T-helper 1 cell treated with Interleukin-12 subunit alpha and Interleukin-12 subunit beta and Interleukin-4 antibody, amounts not matched to agents 30 ng/mL and 1 ng/mL, for 36 hours (primary cell): ENCODE measurements at regions not wholly inside any gene's neighbourhood (a gene's known extent, or its start where the extent isn't known, plus 50 kb on each side); places are given as distances from the start of the nearest gene placed in this dataset.

Experiments
- intact Hi-C: fragments of 100-400 bp; cut with micrococcal nuclease; formaldehyde crosslinking; loops from one replicate; pipeline ENCODE4 v1.15.1; 2024

DNA sequence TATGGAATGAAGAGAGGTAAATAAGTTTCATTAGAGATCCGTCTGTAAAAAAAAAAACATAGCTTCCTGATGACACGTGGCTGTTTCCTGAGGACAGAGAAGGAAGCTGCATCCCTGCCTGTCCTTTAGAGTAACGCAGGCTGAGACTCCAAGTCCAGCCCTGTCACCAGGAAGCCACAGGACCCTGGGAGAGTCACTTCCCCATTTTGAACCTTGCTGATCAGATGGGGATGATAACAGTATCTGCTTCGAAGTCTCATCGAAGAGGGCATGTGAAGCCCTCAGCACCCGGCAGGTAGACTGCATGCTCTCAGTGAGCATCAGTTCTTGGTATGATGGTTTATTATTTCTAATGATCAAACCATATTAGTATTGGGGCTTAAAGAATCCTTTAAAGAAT is 139.1 kb upstream of the KCNG1 start:
- intact Hi-C loops = no loop called here

DNA sequence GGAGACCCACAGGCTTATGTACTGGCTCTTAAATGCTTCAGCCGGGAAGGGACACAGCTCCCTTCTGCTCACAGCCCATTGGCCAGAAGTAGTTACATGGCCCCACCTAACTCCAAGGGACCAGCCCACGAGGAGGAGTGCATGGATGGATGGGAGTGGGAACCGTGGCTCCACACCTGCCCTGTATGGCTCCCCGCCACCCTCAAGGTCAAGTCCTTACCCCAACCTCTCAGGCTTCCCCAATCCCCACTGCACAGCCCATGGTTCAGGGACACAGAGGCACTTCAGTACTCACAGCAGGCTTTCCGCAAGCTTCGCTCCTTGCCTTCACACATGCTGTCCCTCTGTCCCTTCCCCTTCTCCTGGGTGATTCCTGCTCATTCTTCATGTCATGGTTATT is 137.9 kb upstream of the KCNG1 start:
- intact Hi-C loops = no loop called here

DNA sequence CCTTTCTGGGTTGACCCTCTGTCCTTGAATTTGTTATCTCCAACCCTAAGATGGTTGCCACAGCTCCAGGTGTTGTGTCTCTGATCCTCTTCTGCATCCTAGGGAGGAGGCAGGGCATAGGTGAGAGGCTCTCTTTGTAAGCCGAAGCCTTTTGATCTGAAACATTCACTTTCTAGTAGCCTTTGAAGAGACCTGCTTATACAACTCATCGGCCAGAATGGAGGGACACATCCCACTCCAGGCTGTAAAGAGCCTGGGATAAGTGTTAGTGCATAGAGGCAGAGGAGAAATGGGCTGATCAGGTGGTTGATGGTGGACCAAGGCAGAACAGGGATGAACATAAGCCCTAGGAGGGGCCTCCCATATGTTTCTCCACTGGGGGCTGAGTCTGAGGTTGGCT is 137.1 kb upstream of the KCNG1 start:
- intact Hi-C loops = no loop called here

DNA sequence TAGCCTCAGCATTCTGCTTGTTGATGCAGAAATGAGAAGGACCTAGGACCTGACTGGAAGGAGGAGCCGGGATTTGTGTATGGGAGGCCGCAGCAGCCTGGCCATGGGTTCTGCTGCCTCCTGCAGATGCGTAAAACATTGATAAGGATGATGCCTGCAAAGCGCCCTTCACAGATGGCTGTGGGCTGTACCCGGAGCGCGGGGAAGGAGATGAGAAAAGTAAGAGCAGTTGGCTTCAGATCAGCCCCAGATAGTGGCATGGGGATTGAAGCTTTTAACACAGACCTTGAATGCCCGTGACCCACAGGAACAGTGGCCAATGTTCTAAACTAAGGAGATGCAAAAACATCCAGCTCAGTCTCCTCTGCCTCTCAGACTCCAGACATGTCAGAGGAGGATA is 136.4 kb upstream of the KCNG1 start:
- intact Hi-C loops = no loop called here

DNA sequence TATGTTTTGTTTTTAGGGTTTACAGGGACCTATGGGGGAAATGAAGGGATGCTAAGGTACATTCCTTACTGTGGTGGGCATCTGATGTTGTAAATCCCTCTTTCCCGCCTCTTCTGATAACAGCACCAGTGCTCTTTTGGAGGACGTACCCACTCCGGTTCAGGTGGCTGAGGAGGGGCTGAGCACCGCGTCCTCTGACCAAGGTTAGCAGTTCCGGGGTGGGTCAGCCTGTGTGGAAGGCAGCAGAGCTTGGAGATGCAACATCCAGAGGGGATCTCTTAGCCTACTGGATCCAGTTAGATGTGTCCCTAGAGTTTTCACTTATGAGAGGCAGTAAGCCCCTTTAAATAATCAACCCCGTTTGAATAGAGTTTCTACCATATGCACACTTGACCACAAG is 135.3 kb upstream of the KCNG1 start:
- intact Hi-C loops = no loop called here

DNA sequence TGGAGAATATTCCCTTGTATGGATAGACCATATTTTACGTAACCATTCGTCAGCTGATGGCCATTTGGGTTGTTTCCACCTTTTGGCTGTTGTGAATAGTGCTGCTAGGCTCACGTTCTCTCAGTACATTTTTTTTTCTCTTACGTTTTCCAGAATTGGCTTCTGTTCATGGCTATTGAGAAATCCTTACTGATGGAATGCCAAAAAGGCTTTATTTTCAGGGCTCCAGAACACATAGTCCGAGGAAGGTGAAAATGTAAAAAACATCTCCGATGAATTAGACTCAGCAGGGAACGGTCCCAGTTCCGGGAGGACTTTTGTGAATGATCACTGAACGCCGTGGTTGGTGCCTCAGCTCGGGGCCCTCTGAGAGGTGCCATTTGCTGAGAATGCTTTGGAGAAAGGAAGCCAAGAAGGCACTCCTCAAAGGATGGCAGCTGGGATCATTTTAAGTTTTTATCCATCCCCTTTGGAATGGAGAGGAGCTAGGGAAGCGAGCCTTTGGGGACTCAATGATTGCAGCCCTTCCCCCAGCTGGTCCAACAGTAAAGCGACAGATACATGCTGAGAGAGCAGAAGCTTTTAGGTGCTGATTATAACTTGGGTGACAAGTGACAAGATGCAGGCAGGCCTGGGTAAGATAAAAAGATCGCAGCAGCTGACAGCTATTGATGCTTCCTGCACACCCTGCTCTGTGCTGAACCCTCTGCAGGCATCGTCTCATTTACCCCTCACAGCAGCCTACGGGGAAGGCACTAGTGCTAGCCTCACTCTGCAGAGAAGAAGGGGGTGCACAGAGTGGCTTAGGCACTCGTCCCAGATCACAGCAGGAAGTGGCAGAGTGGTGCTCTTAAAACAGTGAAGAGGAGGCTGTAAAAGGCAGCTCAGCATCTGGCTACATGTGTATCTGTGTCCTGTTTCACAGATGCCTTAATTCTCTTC is 133.4 kb upstream of the KCNG1 start:
- intact Hi-C loops = no loop called here

DNA sequence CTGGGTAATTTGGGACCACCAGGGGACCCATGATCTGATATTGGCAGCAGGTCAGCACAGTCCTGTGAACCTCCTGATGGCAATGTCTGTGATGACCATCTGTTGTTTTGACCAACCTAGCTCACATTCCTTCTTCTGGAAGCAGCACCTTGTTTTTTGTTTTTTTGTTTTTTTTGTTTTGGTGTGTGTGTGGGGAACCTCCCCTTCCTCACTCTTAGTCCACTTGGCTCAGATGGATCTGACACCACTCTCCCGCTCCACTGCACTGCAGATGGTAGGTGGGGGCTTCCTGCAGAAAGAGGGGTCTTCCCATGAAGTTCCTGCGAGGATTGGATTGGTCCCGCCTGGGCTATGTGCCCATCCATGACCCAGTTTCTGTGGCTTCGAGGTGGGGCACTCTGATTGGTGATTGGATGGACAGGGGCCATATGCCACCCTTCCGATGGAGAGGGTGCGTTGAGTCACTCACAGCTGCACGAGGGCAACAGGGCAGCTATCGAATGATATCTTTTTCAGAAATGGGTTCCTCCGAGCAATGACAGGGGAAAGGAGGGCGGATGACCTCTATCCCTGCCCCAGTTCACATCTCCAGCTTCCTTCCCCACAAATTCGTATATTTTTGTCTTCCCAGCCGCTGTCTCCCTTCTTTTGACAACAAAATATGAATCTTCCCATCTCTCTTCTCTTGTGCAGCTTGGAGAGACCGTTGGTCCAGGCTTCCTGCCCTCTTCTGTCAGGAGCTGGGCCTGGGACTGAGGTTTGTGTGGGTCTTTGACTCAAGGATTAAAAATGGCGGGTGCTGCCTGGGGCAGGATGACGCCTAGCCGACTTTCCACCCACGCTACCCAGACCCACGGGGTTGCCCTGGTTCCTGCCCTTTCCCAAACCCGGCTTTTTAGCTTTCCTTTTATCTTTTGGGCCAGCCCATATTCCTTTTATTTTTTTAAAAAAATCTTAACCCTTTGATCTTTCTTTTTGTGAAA is 132.1 kb upstream of the KCNG1 start:
- intact Hi-C loops = no loop called here

DNA sequence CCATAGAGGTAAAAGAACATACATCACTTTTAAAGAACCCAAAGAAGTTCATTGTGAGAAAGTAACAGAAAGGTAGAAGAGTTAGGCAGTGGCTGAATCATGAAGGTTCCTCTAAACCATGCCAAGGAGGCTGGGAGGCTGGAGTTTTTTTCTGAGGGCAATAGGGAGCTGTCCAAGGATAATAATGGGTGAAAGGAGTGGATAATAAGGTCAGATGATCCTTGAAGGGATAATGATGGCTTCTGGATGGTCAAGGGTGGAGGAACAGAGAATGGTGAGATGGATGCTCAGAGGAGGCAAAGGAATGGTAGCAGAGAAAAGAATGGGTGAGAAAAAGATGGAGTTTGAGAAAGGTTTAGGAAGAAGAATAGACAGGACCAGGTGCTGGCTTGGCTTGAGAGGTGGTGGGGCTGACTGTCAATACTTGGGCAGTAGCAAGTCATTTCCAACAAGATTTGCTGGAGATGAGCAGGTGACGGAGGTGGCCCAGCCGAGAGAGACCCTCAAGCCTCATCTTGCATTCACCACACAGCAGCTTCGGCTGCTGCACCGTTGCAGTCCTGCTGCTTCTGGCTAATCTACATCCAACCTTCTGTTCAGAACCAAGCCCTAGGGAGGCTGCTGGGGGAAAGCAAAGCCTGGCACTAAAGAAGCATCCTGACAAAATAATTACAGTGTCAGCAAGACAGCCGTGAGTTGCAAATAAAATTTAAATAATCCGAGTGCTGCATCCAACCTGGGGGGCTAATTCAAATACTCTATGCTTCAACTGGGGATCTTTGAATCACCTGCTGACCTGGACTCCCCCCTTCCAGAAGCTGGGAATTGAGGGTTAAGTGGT is 131.2 kb upstream of the KCNG1 start:
- intact Hi-C loops = no loop called here

DNA sequence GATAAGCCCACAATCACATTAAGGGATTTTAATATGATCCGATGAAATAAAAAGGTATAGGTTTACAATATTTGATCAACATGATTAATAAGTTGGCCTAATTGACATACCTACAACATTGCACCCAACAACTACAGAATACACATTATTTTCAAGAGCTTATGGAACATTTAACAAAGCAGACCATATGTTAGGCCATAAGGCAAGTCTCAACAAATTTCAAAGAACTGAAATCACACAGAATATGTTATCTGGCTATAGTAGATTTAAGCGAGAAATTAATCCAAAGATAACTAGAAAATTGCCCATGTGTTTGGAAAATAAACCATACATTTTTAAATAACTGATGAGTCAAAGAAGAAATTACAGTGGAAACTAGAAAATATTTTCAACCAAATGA is 126.0 kb upstream of the KCNG1 start:
- intact Hi-C loops = no loop called here

DNA sequence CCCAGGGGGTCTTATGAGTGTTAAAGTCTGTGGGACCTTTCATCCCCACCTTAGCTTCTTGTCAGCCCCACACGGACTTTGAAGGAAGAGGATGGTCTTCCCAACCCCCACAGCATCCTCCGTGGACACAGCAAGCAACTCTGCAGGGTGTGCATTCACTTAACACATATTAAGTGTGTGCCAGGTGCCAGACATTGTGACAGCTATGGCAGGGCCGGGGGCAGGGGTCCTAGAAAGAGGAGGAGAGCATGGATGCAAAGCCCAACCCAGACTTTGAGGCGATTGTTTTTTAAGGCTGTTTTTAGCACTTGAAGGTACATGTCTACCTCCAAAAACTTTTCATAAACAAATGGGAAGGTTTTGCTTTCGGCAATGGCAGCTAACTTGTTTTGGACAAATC is 121.6 kb upstream of the KCNG1 start:
- intact Hi-C loops = no loop called here

DNA sequence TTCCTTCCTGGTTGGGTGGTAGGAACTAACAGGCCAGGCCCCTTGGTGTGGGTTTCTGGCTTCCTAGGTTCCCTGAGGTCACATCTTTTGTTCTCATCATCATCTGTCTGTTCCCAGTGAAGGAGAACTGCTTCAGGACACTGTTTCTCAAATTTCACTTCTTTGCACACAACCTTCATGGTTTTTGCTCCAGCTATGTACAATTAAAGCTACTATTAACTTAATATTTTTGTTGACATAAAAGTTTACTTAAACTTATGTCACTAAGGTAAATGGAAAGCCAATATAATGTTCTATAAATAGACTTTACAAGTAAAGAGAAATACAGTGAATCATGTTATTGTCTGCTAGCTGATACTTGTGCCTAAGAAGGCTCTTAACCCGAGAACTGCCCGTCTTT is 120.7 kb upstream of the KCNG1 start:
- intact Hi-C loops = no loop called here

DNA sequence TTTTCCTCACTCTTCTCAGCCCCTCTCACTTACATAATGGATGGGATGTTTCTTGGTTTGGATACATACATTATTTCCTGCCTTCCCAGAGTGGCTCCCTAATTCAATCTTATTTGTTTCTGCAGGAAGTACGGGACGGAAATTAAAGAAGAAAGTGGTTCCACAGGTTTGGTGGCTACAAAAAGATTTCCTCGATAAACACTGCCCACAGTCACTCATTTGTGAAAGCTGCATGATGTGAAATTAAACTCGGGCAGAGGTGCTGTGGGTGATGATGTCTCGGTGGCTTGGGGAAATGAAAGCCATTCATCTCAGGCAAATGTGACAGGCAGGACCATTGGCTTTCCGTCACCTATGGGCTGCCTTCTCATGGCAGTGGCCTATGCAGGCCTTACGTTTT is 119.5 kb upstream of the KCNG1 start:
- intact Hi-C loops = no loop called here

DNA sequence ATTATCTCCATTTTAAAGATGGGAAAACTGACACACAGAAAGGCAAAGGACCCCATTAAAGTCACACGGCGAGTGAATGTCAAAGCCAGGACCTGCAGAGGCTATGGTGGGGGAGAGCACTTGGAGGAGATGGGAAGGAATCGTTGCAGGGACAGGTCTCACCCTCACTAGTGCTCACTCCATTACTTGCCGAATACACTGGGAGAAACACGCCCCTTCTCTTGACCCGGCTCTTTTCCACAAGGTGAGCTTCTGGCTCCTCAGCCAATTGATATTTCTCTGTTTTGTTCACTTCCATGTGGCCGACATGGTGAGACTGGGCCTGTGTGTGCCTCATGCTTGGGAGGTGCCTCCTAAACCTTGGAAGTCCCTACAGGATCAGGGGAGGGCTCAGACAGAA is 117.8 kb upstream of the KCNG1 start:
- intact Hi-C loops = no loop called here

DNA sequence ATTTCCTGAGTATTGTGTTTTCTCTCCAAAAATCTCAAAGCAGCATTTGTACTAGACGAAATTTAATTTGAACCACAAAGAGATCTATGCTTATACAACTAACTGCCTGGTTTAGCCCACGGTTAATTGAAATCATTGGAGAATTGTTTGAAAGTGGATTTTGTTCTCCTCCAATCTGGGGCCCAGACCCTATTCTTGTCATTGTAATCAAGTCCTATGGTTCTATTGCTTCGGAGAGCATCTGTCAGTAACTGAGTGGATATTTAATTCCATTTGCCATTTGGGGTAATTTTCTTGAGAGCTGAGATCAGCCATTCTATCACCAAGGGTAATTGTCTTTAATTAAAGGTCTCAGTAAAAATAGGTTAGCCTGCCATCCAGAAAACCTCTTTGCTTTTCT is 117.0 kb upstream of the KCNG1 start:
- intact Hi-C loops = no loop called here

DNA sequence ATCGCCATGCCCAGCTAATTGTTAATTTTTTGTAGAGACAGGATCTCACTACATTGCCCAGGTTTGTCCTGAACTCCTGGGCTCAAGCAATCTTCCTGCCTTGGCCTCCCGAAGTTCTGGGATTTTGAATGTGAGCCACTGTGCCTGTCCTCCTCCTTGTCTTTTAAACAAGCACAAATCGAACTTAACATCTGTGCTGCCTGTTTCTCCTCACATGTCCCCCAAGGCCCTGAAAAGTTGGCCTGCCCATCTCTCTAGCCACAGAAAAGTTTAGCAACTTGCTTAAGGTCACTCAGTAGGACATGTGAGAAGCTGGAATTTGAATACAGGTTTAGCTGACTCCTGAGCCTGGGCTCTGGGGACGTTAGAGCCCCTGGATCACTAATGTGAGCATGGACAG is 115.7 kb upstream of the KCNG1 start:
- intact Hi-C loops = no loop called here

DNA sequence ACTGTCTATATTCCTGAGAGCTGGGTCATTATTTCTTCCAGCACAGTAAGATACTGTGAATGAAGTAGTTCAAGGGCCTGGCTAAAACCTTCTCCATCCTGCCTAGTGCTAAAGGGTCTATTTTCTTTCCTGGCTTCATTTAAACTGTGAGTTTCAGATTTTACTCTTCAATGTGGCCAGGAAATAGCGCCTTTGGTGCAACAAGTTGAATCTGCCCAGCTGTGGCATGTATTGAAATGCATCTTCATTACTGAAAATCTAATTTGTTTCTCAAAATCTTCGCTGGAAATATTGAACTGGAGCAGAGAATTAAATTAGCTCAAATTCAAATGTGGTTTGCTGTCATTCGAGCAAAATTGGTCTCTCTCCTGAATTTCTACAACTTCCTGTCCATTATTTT is 114.6 kb upstream of the KCNG1 start:
- intact Hi-C loops = no loop called here

DNA sequence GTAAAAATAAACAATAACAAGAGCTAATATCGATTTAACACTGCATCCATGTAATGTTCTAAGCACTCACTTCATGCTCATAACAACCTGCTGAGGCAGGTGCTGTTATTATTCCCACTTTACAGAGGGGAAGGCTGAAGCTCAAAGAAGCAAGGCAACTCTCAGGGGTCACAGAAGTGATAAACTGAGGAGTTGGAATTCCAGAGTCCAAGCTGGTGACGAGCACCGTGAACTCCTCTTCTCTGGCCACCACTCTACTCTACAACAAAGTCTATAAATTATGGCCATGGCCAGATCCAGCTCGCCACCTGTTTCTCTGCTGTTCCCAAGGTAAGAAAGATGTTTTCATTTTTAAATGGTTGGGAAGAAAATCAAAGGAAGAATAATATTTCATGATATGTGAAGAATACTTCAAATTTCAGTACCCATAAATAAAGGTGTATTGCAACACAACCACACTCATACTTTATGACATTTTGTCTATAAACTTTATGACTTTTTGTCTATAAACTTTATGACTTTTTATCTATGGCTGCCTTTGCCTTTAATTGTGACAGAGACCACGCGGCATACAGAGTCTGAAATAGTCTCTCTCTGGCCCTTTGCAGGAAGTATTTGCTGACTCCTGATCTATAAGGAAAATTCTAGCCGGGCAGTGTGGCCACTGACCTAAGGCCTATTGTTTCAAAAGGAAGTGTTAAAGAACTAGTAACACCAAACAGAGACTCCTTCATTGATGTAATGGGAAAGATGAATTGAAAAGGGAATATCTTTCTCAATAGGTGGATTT is 113.2 kb upstream of the KCNG1 start:
- intact Hi-C loops = no loop called here

DNA sequence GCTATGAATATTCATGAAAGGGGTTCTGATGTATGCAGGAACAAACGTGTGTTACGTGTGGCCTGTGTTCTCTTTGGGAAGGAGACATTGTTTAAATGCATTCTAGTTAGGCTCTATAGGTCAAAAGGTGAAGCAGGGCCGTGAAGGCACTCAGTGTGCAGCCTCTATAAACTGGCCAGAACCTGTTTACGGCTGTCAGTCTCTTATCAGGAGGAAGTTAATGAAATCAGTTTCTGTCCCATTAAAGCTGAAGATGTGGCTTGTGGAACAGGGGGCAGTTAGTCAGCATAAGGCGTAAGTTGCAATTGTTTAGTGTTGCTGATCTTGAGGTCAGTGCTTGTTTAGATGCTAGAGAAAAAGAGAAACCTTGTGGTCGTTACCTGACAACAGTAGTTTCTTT is 111.5 kb upstream of the KCNG1 start:
- intact Hi-C loops = no loop called here

DNA sequence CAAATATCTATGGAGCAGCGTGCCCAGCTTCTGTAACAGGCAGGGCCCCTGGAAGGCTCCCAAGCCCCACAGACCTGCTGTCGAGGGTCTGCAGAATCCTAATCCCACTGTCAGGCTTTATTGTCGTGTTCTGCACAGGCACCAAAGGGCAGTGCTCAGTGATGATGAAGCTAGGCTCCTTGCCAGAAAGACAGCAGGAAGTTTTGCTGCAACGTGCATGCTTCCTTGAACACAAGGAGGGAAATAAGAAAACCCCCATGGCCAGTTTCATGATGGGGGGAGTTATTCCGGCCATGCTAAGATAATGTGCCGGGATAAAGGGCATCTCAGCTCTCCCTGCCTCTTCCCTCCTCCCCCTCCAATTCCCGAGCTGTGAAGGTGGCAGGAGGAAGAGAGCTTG is 109.4 kb upstream of the KCNG1 start:
- intact Hi-C loops = no loop called here

DNA sequence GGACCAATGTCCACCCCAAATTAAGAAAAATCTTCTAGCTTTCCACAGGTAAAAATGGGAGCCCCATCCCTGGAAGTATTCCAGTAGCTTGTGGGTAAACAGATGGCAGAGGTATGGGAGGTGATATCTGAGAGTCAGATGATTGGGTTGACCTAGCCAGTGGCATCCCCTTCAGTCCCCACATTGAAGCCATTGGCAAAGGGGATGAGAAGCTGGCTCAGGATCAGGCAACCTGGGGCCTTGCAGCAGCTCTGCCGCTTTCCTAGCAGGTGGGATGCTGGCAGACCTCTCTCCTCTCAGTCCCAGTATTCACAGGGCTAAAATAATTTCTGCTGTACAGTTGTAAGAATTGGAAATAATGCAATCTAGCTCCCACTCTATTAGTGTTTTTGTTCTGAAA is 108.9 kb upstream of the KCNG1 start:
- intact Hi-C loops = no loop called here
